ENCODE measurements at regions not wholly inside any gene's neighbourhood (a gene's known extent, or its start where the extent isn't known, plus 50 kb on each side); places are given as distances from the start of the nearest gene placed in this dataset.

DNA sequence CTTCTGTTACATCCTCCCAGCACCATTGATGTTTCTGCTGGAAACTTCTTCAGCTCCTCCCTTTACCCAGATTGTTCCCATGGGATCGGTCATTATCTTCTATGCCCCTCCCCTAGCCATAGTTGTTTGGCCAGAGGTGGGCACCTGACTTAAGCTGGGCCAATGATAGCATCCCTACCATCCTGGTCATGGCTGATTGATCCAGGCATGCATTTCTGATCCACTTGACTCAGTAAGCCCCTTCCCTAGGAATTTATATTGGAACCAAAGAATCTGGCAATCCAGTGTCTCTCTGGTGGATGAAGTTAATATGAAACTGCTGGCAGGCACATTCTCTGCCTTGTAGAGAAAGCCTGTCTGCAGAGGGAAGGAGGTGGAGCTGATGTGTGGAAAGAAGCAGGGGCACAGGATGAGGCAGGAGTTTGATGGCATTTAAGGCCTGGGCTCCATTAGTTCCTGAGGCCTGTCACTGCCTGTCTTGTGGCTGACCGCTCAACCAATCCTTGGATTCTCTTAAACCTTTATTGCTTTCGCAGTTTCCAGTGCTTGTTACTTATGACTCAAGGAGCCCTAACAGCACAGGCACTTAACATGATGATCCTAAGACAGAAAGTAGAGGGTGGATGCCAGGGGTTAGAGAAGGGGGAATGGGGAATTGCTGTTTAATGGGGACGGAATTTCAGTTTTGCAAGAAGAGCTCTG, 152.4 kb downstream of the ABCC12 start:
- no peak for TF ChIP-seq POLR2A (IDR thresholded peaks at IDR 0.05; ENCODE audit: low read depth, low read length)
- no peak for TF ChIP-seq POLR2AphosphoS5 (IDR thresholded peaks at IDR 0.05; ENCODE audit: low read depth, low read length)
